ENCODE measurements at regions not wholly inside any gene's neighbourhood (a gene's known extent, or its start where the extent isn't known, plus 50 kb on each side); places are given as distances from the start of the nearest gene placed in this dataset.

DNA sequence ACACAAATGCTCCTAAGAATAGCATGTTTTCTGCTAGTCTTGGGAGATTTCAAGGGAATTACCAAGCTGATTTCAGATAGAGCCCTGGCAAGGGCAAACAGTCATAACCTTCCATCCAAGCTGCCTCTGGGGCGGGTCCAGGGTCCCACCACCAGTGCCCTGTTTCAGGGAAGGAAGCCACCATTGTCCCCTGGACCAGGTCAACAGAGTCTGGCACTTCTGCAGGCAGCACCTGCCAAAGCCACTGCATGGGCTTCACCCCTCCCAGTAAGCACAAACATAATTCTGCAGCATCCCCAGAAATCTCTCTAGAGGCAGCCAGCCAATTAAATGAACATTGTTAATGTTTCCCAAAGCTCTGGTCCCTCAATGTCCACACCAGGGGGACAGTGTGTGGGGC is 143.0 kb downstream of the SALL1 start:
- no peak overlapping the region for H2BK120ac ChIP-seq (replicated peaks; ENCODE audit: low read depth, low read length)
- TF ChIP-seq EZH2 (IDR thresholded peaks at IDR 0.05; ENCODE audit: low read depth, low read length, severe bottlenecking) (no peak), CBX8 (IDR thresholded peaks at IDR 0.05; ENCODE audit: borderline replicate concordance, low read depth, low read length) (no peak), POLR2A (IDR thresholded peaks at IDR 0.05; ENCODE audit: control extremely low read depth in 1 of 2, low read depth in 2 of 2, low read length in 2 of 2) (no peak), SP2 (IDR thresholded peaks at IDR 0.05; ENCODE audit: low read length) (no peak), GTF2F1 (IDR thresholded peaks at IDR 0.05; ENCODE audit: borderline replicate concordance, low read depth, low read length) (no peak), EP300 (IDR thresholded peaks at IDR 0.05; ENCODE audit: borderline replicate concordance in 1 of 2, low read depth in 2 of 2, low read length in 2 of 2) (no peak), TCF12 (IDR thresholded peaks at IDR 0.05; ENCODE audit: low read depth, low read length) (no peak), GABPA (IDR thresholded peaks at IDR 0.05; ENCODE audit: borderline replicate concordance, insufficient read depth, low read length) (no peak), ZNF274 (IDR thresholded peaks at IDR 0.05; ENCODE audit: borderline replicate concordance, extremely low read depth, low read length) (no peak)
- TF ChIP-seq, protein P1, sequence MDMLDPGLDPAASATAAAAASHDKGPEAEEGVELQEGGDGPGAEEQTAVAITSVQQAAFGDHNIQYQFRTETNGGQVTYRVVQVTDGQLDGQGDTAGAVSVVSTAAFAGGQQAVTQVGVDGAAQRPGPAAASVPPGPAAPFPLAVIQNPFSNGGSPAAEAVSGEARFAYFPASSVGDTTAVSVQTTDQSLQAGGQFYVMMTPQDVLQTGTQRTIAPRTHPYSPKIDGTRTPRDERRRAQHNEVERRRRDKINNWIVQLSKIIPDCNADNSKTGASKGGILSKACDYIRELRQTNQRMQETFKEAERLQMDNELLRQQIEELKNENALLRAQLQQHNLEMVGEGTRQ (IDR thresholded peaks at IDR 0.05; ENCODE audit: low read length), result no peak
- TF ChIP-seq, protein P2, sequence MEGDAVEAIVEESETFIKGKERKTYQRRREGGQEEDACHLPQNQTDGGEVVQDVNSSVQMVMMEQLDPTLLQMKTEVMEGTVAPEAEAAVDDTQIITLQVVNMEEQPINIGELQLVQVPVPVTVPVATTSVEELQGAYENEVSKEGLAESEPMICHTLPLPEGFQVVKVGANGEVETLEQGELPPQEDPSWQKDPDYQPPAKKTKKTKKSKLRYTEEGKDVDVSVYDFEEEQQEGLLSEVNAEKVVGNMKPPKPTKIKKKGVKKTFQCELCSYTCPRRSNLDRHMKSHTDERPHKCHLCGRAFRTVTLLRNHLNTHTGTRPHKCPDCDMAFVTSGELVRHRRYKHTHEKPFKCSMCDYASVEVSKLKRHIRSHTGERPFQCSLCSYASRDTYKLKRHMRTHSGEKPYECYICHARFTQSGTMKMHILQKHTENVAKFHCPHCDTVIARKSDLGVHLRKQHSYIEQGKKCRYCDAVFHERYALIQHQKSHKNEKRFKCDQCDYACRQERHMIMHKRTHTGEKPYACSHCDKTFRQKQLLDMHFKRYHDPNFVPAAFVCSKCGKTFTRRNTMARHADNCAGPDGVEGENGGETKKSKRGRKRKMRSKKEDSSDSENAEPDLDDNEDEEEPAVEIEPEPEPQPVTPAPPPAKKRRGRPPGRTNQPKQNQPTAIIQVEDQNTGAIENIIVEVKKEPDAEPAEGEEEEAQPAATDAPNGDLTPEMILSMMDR (IDR thresholded peaks at IDR 0.05; ENCODE audit: control extremely low read depth in 1 of 3, insufficient read depth in 1 of 3, low read depth in 1 of 3, low read length in 3 of 3), result no peak

More for the DNA sequence above, 143.0 kb downstream of the SALL1 start:
- H3K36me3 ChIP-seq (ENCODE audit: control insufficient read depth in 2 of 4, insufficient read depth in 4 of 4, low read length in 3 of 4), result no peaks in the 10 kb centered on the region
- H3K4ac ChIP-seq (replicated peaks; ENCODE audit: insufficient read length, low read depth, low read length), result no peak overlapping the region
- H4K8ac ChIP-seq (ENCODE audit: extremely low read depth, insufficient read depth, low read length), result no peak overlapping the region
- no peak overlapping the region for H3K4me2 ChIP-seq (ENCODE audit: insufficient read depth in 1 of 2, low read depth in 2 of 2, low read length in 2 of 2)
- no peak overlapping the region for H2BK12ac ChIP-seq (ENCODE audit: low read depth, low read length)
- H3K79me2 ChIP-seq (ENCODE audit: control insufficient read depth in 1 of 2, insufficient read depth in 2 of 2, low read length in 2 of 2), result no peaks in the 10 kb centered on the region
- no peak overlapping the region for H2BK5ac ChIP-seq (ENCODE audit: low read depth, low read length)
- no peak for FAIRE-seq
- no peaks in the 10 kb centered on the region for H3K79me1 ChIP-seq (ENCODE audit: low read depth, low read length)
- H3K23me2 ChIP-seq (ENCODE audit: low read depth, low read length), result peaks cover 4% of the 10 kb centered on the region; the same call in 1 of the 2 replicates
- H3K9ac ChIP-seq (replicated peaks in 1 of 4; ENCODE audit: extremely low read depth in 1 of 4, low read depth in 3 of 4, low read length in 3 of 4), result no peak overlapping the region
- no peaks in the 10 kb centered on the region for H3K4me1 ChIP-seq (replicated peaks in 1 of 4; ENCODE audit: control insufficient read depth in 3 of 4, insufficient read depth in 4 of 4, low read length in 3 of 4)
- no peak for DNase-seq (ENCODE audit: low read depth in 1 of 2, low spot score in 2 of 2)
- no peak overlapping the region for H3K56ac ChIP-seq (replicated peaks; ENCODE audit: insufficient read length, low read depth, low read length)
- H4K5ac ChIP-seq (ENCODE audit: insufficient read length, low read depth, low read length), result no peak overlapping the region
- H2AFZ ChIP-seq (ENCODE audit: low read length), result no peak overlapping the region
- peaks cover 0 to 3% of the 10 kb centered on the region in 2 experiments for H4K20me1 ChIP-seq (replicated peaks in 1 of 2; ENCODE audit: control insufficient read depth in 1 of 2, insufficient read depth in 2 of 2, low read length in 2 of 2)
- H3K9me3 ChIP-seq (ENCODE audit: insufficient read depth in 2 of 2, low read depth in 1 of 2, low read length in 1 of 2), result peaks cover 3 to 7% of the 10 kb centered on the region in 2 experiments; a peak in 1 of 4 replicates
- H2BK20ac ChIP-seq (ENCODE audit: low read length), result no peak overlapping the region
- no peak overlapping the region for H2AK5ac ChIP-seq (ENCODE audit: low read depth, low read length)
- no peak overlapping the region for H3K27ac ChIP-seq (ENCODE audit: low read depth, low read length)
- no peak overlapping the region for H2BK15ac ChIP-seq (ENCODE audit: low read length)
- no peak overlapping the region for H3K14ac ChIP-seq (ENCODE audit: insufficient read length)
- no peak overlapping the region for H4K91ac ChIP-seq (replicated peaks; ENCODE audit: insufficient read length, low read length)
- 60% methylated on average over 1 of the region's 1 CpG; no CpG with 5 or more reads in 1 of the 2 experiments for WGBS, 2 experiments (ENCODE audit: extremely low coverage in 1 of 2, insufficient coverage in 1 of 2, insufficient read length in 1 of 2, insufficient replicate concordance in 2 of 2, low coverage in 1 of 2, low lambda C conversion rate in 2 of 2, missing lambda C conversion rate in 1 of 2)
- no peak overlapping the region for H3K4me3 ChIP-seq (ENCODE audit: extremely low read depth in 1 of 4, insufficient read depth in 2 of 4, low read depth in 3 of 4, low read length in 4 of 4)
- no peaks in the 10 kb centered on the region for H3K27me3 ChIP-seq (replicated peaks in 1 of 4; ENCODE audit: control insufficient read depth in 3 of 4, extremely low read depth in 1 of 4, insufficient read depth in 3 of 4, low read length in 3 of 4)
- CTCF ChIA-PET (ENCODE audit: partially characterized antibody), result interaction anchor here (1.1 kb wide), 1 partner anchor 12 kb away, joined by 7 read pairs; no protein-coding TSS in a partner anchor
- H3K18ac ChIP-seq (ENCODE audit: extremely low read depth, low read length), result no peak overlapping the region
- POLR2A ChIA-PET (ENCODE audit: partially characterized antibody), result no interaction called here
- no peak overlapping the region for H3K23ac ChIP-seq (ENCODE audit: insufficient read length)
